K562 (cell line): ENCODE measurements at regions not wholly inside any gene's neighbourhood (a gene's known extent, or its start where the extent isn't known, plus 50 kb on each side); places are given as distances from the start of the nearest gene placed in this dataset.

Source experiments
- ATAC-seq: fragments of 200-7000 bp; cut with Tn5 transposase; 3 replicates; pipeline ENCODE4 v1.9.1; 2020; ENCODE audit warnings: moderate library complexity
- BruUV-seq: library from RNA; stranded (reverse); fragments of 400-500 nt; replicated peaks from 2 replicates; lab custom pipeline; 2021; lab: Mats Ljungman, UMichigan
- CTCF ChIA-PET: fragments of 300-600 bp; formaldehyde crosslinking; extraction: SDS; loops from one replicate; lab custom pipeline; 2021; ENCODE audit warnings: low intra/inter-chr PET ratio; lab: Yijun Ruan, JAX
- POLR2A ChIA-PET: fragments of 300-600, 350-650 bp; sonication (Branson Sonifier 250); formaldehyde crosslinking; extraction: SDS; loops from one replicate; lab custom pipeline; 2021; ENCODE audit warnings: antibody characterized with exemption, inconsistent platforms; lab: Yijun Ruan, JAX
- DNase-seq, 4 experiments: peaks; one replicate each; pipeline versions ENCODE4 v3.0.0 to v3.0.0-alpha.2; 2011 to 2018; ENCODE audit warnings: low spot score in 3 of 4, mixed read lengths in 3 of 4; ENCODE audit errors: extremely low read depth in 1 of 4
- FAIRE-seq: peaks from 2 replicates; lab custom pipeline; 2011; peaks lifted over from hg19 to GRCh38; lab: Jason Lieb, UNC
- H2AFZ ChIP-seq: 2 replicates; pipeline ENCODE4 v1.6.0; 2011; ENCODE audit warnings: low read depth, low read length, control low read depth, inconsistent platforms
- H3K27ac ChIP-seq: fragments of 200-600 bp; 3 replicates; pipeline ENCODE4 v1.8.0; 2011; ENCODE audit warnings: low read depth, mild to moderate bottlenecking, control low read depth, inconsistent platforms, low read length, moderate library complexity, mixed read lengths; ENCODE audit errors: extremely low read depth
- H3K27me3 ChIP-seq, 2 experiments: fragments of 300-600 bp in 1 of 2; 2 replicates in 1 of 2; 3 replicates in 1 of 2; pipeline versions ENCODE4 v1.6.0 to v1.8.0; 2011; ENCODE audit warnings: inconsistent platforms in 2 of 2, low read length in 2 of 2, mild to moderate bottlenecking in 1 of 2, mixed read lengths in 1 of 2, moderate library complexity in 1 of 2; ENCODE audit not compliant: control insufficient read depth in 2 of 2, insufficient read depth in 2 of 2
- H3K36me3 ChIP-seq: fragments of 300-600 bp; 3 replicates; pipeline ENCODE4 v1.8.0; 2011; ENCODE audit warnings: mild to moderate bottlenecking, low read length, inconsistent platforms; ENCODE audit not compliant: control insufficient read depth, insufficient read depth
- H3K4me1 ChIP-seq, 2 experiments: fragments of 200-600 bp in 1 of 2; replicated peaks in 1 of 2; 2 replicates in 1 of 2; 3 replicates in 1 of 2; pipeline versions ENCODE4 v1.5.1 to v1.8.0; 2011; ENCODE audit warnings: inconsistent platforms in 2 of 2, low read length in 2 of 2, mild to moderate bottlenecking in 1 of 2, mixed read lengths in 1 of 2, moderate library complexity in 1 of 2; ENCODE audit not compliant: control insufficient read depth in 2 of 2, insufficient read depth in 2 of 2
- H3K4me2 ChIP-seq: 2 replicates; pipeline ENCODE4 v1.6.1; 2011; ENCODE audit warnings: low read length, control low read depth, inconsistent platforms, mixed read lengths; ENCODE audit not compliant: insufficient read depth
- H3K4me3 ChIP-seq: fragments of 200-600 bp; sonication (generic), shearing (Covaris generic); 2 replicates; pipeline ENCODE4 v1.5.1; 2016; ENCODE audit warnings: control low read depth, inconsistent platforms
- H3K79me2 ChIP-seq: fragments of 200-600 bp; 3 replicates; pipeline ENCODE4 v1.8.0; 2011; ENCODE audit warnings: low read length, inconsistent platforms; ENCODE audit not compliant: control insufficient read depth, insufficient read depth
- H3K9ac ChIP-seq, 2 experiments: 2 replicates each; pipeline versions ENCODE4 v1.6.0 to v1.6.1; 2011; ENCODE audit warnings: low read depth in 2 of 2, low read length in 2 of 2, control low read depth in 1 of 2, inconsistent platforms in 1 of 2, mild to moderate bottlenecking in 1 of 2, mixed read lengths in 1 of 2; ENCODE audit not compliant: insufficient read depth in 1 of 2
- H3K9me1 ChIP-seq: one replicate; pipeline ENCODE4 v1.6.0; 2011; ENCODE audit warnings: inconsistent platforms, mild to moderate bottlenecking, low read length, moderate library complexity; ENCODE audit not compliant: control insufficient read depth, insufficient read depth
- H3K9me3 ChIP-seq: replicated peaks from 2 replicates; pipeline ENCODE4 v1.5.1; 2011; ENCODE audit warnings: low read depth, low read length, inconsistent platforms; ENCODE audit not compliant: control insufficient read depth, insufficient read depth
- H4K20me1 ChIP-seq: replicated peaks from 2 replicates; pipeline ENCODE4 v1.6.1; 2011; ENCODE audit warnings: low read length, inconsistent platforms, mixed read lengths; ENCODE audit not compliant: control insufficient read depth, insufficient read depth
- CBX8 ChIP-seq: fragments of 200-600 bp; sonication (generic); IDR thresholded peaks from 2 replicates; pipeline ENCODE4 v1.6.1; 2012; ENCODE audit warnings: borderline replicate concordance, mixed run types, low read depth, mild to moderate bottlenecking, moderate library complexity, mixed read lengths, low read length, control low read depth, inconsistent platforms; ENCODE audit not compliant: poor library complexity, severe bottlenecking; ENCODE audit errors: extremely low read depth
- CTCF ChIP-seq, 3 experiments: IDR thresholded peaks in 2 of 3; conservative IDR thresholded peaks in 1 of 3; 2 replicates each; pipeline ENCODE4 v1.5.1; 2011 to 2012; ENCODE audit warnings: low read length in 3 of 3, mild to moderate bottlenecking in 3 of 3, control low read depth in 2 of 3, improper control_type of control experiment in 1 of 3, inconsistent platforms in 1 of 3, low read depth in 1 of 3, mixed read lengths in 1 of 3, moderate library complexity in 1 of 3; ENCODE audit not compliant: insufficient read depth in 2 of 3
- HDAC3 ChIP-seq: fragments of 450-650 bp; IDR thresholded peaks from 2 replicates; pipeline ENCODE4 v1.6.1; 2018; ENCODE audit warnings: borderline replicate concordance, mild to moderate bottlenecking, moderate library complexity; ENCODE audit not compliant: partially characterized antibody
- HSF4 ChIP-seq: fragments of 250-450 bp; sonication (Bioruptor Pico); IDR thresholded peaks from 2 replicates; pipeline ENCODE4 v2.1.2; 2022; ENCODE audit warnings: mild to moderate bottlenecking, moderate library complexity, borderline replicate concordance
- NFIX ChIP-seq: fragments of 250-450 bp; sonication (Bioruptor Pico); IDR thresholded peaks from 2 replicates; pipeline ENCODE4 v1.4.0; 2020; ENCODE audit warnings: low read depth, mild to moderate bottlenecking, moderate library complexity
- POLR2AphosphoS2 ChIP-seq: IDR thresholded peaks from 2 replicates; pipeline ENCODE4 v1.6.1; 2012; ENCODE audit warnings: low read length, improper control_type of control experiment
- RBM17 ChIP-seq: fragments of 200-400 bp; formaldehyde crosslinking; IDR thresholded peaks from 2 replicates; pipeline ENCODE4 v1.6.1; 2017; ENCODE audit warnings: low read depth, mild to moderate bottlenecking, low read length, borderline replicate concordance
- WGBS: fragments of 100-300 bp; shearing (Covaris generic); methylation state at CpG from one replicate; pipeline ENCODE4 v1.1.6; 2016; ENCODE audit warnings: low coverage, mixed read lengths; ENCODE audit not compliant: insufficient coverage; ENCODE audit errors: missing lambda C conversion rate; 5-methylcytosine and 5-hydroxymethylcytosine counted together
- in situ Hi-C: fragments of 300-500 bp; cut with MboI; formaldehyde crosslinking; loops from 4 replicates; pipeline ENCODE4 v1.15.0; 2018; ENCODE audit warnings: inconsistent platforms, mixed read lengths
- intact Hi-C: fragments of 100-400 bp; cut with micrococcal nuclease; formaldehyde crosslinking; loops from 2 replicates; pipeline ENCODE4 v1.14.2; 2022
- TF ChIP-seq, protein P1 (sequence below): fragments of 450-650 bp; conservative IDR thresholded peaks from 2 replicates; pipeline ENCODE4 v1.6.1; 2016; ENCODE audit warnings: missing genetic modification characterization, low read depth, mild to moderate bottlenecking, control low read depth, missing compliant biosample characterization

DNA sequence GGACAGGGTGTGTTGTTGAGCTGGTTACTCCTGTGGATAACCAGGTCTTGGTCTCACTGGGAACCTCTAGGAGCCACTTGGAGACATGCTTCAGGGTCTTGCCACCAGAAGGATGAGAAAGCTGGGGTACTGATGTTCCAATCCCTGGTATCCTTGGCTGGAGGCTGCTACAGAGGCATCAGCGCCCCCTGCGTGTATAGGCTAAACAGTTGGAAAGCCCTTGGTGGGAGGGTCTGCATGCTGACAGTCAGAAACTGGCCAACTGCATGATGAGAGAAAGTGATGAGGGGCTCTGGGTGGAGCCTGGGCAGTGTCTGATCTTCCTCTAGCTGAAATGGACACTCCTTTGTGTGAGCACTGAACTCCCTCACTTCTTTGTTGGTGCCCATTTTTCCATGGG, 536.9 kb downstream of the XYLT1 start:
- TF ChIP-seq, protein P1, sequence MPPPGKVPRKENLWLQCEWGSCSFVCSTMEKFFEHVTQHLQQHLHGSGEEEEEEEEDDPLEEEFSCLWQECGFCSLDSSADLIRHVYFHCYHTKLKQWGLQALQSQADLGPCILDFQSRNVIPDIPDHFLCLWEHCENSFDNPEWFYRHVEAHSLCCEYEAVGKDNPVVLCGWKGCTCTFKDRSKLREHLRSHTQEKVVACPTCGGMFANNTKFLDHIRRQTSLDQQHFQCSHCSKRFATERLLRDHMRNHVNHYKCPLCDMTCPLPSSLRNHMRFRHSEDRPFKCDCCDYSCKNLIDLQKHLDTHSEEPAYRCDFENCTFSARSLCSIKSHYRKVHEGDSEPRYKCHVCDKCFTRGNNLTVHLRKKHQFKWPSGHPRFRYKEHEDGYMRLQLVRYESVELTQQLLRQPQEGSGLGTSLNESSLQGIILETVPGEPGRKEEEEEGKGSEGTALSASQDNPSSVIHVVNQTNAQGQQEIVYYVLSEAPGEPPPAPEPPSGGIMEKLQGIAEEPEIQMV (tag), result no peak
- TF ChIP-seq CTCF (IDR thresholded peaks at IDR 0.05 in 2 of 3, conservative IDR thresholded peaks at IDR 0.05 in 1 of 3; ENCODE audit: insufficient read depth in 2 of 3, low read depth in 1 of 3, low read length in 3 of 3) (peak in 2 of 3 experiments; percentile 25 to 30; a peak in 3 of 6 replicates), NFIX (CRISPR knock-in tag) (no peak), CBX8 (no peak), HDAC3 (no peak), POLR2AphosphoS2 (no peak), HSF4 (CRISPR knock-in tag) (no peak), RBM17 (no peak)
- ChIA-PET CTCF (no interaction called here), POLR2A (no interaction called here)
- H3K9ac ChIP-seq, result no peak overlapping the region
- H3K9me1 ChIP-seq, result no peaks in the 10 kb centered on the region
- H3K9me3 ChIP-seq, result no peaks in the 10 kb centered on the region
- H3K4me2 ChIP-seq, result no peak overlapping the region
- DNase-seq (peak in 1 of 4 experiments; percentile 8), FAIRE-seq (no peak), ATAC-seq (0 out of 3 replicates have a peak, but pooled peaks have one; percentile 42)
- no TSS peak for BruUV-seq
- 5% methylated on average over 2 of the region's 2 CpGs for WGBS
- no peaks in the 10 kb centered on the region for H4K20me1 ChIP-seq
- no peak overlapping the region for H2AFZ ChIP-seq
- intact Hi-C loops, result no loop called here
- H3K4me1 ChIP-seq, result peaks cover 0 to 7% of the 10 kb centered on the region in 2 experiments; a peak in 2 of 5 replicates
- H3K36me3 ChIP-seq, result no peaks in the 10 kb centered on the region
- H3K79me2 ChIP-seq, result no peaks in the 10 kb centered on the region
- no peak overlapping the region for H3K4me3 ChIP-seq
- H3K27ac ChIP-seq, result no peak overlapping the region
- peaks cover 0 to 5% of the 10 kb centered on the region in 2 experiments; a peak in 2 of 5 replicates for H3K27me3 ChIP-seq
- in situ Hi-C loops, result no loop called here
